GM10248 (cell line): ENCODE measurements at regions not wholly inside any gene's neighbourhood (a gene's known extent, or its start where the extent isn't known, plus 50 kb on each side); places are given as distances from the start of the nearest gene placed in this dataset.

ENCODE experiments used
- CTCF ChIA-PET: fragments of 300-600 bp; sonication (Branson Sonifier 250); formaldehyde crosslinking; extraction: SDS; loops from one replicate; lab custom pipeline; 2021; ENCODE audit warnings: antibody characterized with exemption; lab: Yijun Ruan, JAX
- POLR2A ChIA-PET: fragments of 350-650 bp; sonication (Branson Sonifier 250); formaldehyde crosslinking; extraction: SDS; loops from one replicate; lab custom pipeline; 2020; ENCODE audit warnings: antibody characterized with exemption; lab: Yijun Ruan, JAX
- DNase-seq: peaks from one replicate; pipeline ENCODE4 v3.0.0; 2012; ENCODE audit errors: extremely low spot score
- CTCF ChIP-seq: IDR thresholded peaks from 2 replicates; pipeline ENCODE4 v1.5.1; 2012; ENCODE audit warnings: mild to moderate bottlenecking, low read depth; ENCODE audit errors: extremely low read depth, missing control alignments, control extremely low read depth

GRCh38 chr1:184905601-184906322 is 68.5 kb downstream of the NIBAN1 start:
- ChIA-PET POLR2A (no interaction called here), CTCF (interaction anchor here (1.1 to 1.8 kb wide), 3 partner anchors 12 to 100 kb away, joined by 3 to 5 read pairs (median 4); no protein-coding TSS in a partner anchor)
- DNase-seq: no peak
- TF ChIP-seq CTCF: no peak

GRCh38 chr1:184903111-184903692 is 71.1 kb downstream of the NIBAN1 start:
- no peak for TF ChIP-seq CTCF
- no peak for DNase-seq
- CTCF ChIA-PET: interaction anchor here (0.8 to 3.2 kb wide), 7 partner anchors 8 to 98 kb away, joined by 3 to 23 read pairs (median 5); no protein-coding TSS in a partner anchor
- POLR2A ChIA-PET: no interaction called here

- CTCF ChIA-PET: interaction anchor here (1.1 to 3.1 kb wide), 5 partner anchors 11 to 69 kb away, joined by 3 to 11 read pairs (median 3); no protein-coding TSS in a partner anchor
- no peak for DNase-seq
- POLR2A ChIA-PET: no interaction called here
- no peak for TF ChIP-seq CTCF
Observed at GRCh38 chr1:184900507-184900906, 73.8 kb downstream of the NIBAN1 start.

- TF ChIP-seq CTCF: no peak
- ChIA-PET CTCF (interaction anchor here (1.3 kb wide), 1 partner anchor 11 kb away, joined by 4 read pairs; no protein-coding TSS in a partner anchor), POLR2A (no interaction called here)
- DNase-seq: no peak
Observed at GRCh38 chr1:184896000-184896399, 78.3 kb downstream of the NIBAN1 start.

DNA sequence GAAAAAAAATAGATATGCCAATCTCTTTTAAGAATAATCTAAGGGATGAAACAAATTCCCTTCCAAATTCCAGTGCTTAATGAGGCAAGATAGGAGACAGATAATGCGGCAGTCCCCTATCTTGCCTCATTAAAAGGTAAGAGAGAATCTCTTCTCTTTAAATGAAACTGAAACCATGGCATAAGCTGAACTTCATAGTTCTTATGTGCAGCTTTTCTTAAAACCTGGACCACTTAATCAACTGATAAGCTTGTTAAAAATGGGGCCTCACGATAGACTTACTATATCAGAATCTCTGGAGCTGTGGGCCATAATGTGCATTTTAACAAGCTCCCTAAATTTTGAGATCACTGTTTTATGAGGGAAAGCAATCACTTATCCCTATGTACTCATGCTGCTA is 79.2 kb downstream of the NIBAN1 start:
- ChIA-PET POLR2A (no interaction called here), CTCF (interaction anchor here (0.7 to 5.1 kb wide), 4 partner anchors 7 to 87 kb away, joined by 3 to 23 read pairs (median 4); no protein-coding TSS in a partner anchor)

More for the DNA sequence above, 79.2 kb downstream of the NIBAN1 start:
- no peak for DNase-seq
- TF ChIP-seq CTCF: no peak
